ENCODE measurements at regions not wholly inside any gene's neighbourhood (a gene's known extent, or its start where the extent isn't known, plus 50 kb on each side); places are given as distances from the start of the nearest gene placed in this dataset.

DNA sequence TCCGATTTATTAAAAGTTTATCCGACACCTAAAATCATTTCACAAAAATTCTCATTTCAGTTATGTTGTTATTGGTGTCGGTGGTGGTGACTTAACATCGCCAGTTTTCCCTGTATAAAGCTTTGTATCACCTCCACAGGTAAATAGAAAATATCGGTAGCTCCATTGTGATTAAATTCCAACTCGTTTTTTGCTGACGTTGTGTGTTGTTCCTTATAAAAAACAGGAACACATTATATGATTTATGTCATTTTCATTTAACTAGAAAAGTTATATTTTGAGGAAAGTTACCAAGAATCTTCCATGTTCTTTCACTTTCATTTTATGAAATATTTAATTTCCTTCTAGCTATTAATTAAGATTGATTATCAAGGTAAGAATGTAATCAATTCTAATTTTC lies 635.9 kb downstream of the CDH18 start:
- no peak overlapping the region for H3K18ac ChIP-seq (ENCODE audit: extremely low read depth, low read length)
- no peaks in the 10 kb centered on the region for H3K27me3 ChIP-seq (replicated peaks in 1 of 4; ENCODE audit: control insufficient read depth in 3 of 4, extremely low read depth in 1 of 4, insufficient read depth in 3 of 4, low read length in 3 of 4)
- H3K23me2 ChIP-seq (ENCODE audit: low read depth, low read length): no peaks in the 10 kb centered on the region
- no peaks in the 10 kb centered on the region for H3K4me1 ChIP-seq (replicated peaks in 1 of 4; ENCODE audit: control insufficient read depth in 3 of 4, insufficient read depth in 4 of 4, low read length in 3 of 4)
- no peaks in the 10 kb centered on the region for H3K79me2 ChIP-seq (ENCODE audit: control insufficient read depth in 1 of 2, insufficient read depth in 2 of 2, low read length in 2 of 2)
- no peaks in the 10 kb centered on the region for H3K36me3 ChIP-seq (ENCODE audit: control insufficient read depth in 2 of 4, insufficient read depth in 4 of 4, low read length in 3 of 4)
- ChIA-PET POLR2A (ENCODE audit: partially characterized antibody) (no interaction called here), CTCF (ENCODE audit: partially characterized antibody) (interaction anchor here (0.6 kb wide), 1 partner anchor 89 kb away, joined by 3 read pairs; no protein-coding TSS in a partner anchor)
- no peak overlapping the region for H2BK120ac ChIP-seq (replicated peaks; ENCODE audit: low read depth, low read length)
- H2BK5ac ChIP-seq (ENCODE audit: low read depth, low read length): no peak overlapping the region
- WGBS, 2 experiments (ENCODE audit: extremely low coverage in 1 of 2, insufficient coverage in 1 of 2, insufficient read length in 1 of 2, insufficient replicate concordance in 2 of 2, low coverage in 1 of 2, low lambda C conversion rate in 2 of 2, missing lambda C conversion rate in 1 of 2): 92 to 100% methylated on average over 2 to 7 of the region's 7 CpGs
- no peak overlapping the region for H2AFZ ChIP-seq (ENCODE audit: low read length)
- H2AK5ac ChIP-seq (ENCODE audit: low read depth, low read length): no peak overlapping the region
- H3K9me3 ChIP-seq (ENCODE audit: insufficient read depth in 2 of 2, low read depth in 1 of 2, low read length in 1 of 2): no peaks in the 10 kb centered on the region
- H2BK12ac ChIP-seq (ENCODE audit: low read depth, low read length): no peak overlapping the region
- H3K9ac ChIP-seq (replicated peaks in 1 of 4; ENCODE audit: extremely low read depth in 1 of 4, low read depth in 3 of 4, low read length in 3 of 4): no peak overlapping the region
- H3K4me3 ChIP-seq (ENCODE audit: extremely low read depth in 1 of 4, insufficient read depth in 2 of 4, low read depth in 3 of 4, low read length in 4 of 4): no peak overlapping the region
- H3K79me1 ChIP-seq (ENCODE audit: low read depth, low read length): no peaks in the 10 kb centered on the region
- no peaks in the 10 kb centered on the region for H4K20me1 ChIP-seq (replicated peaks in 1 of 2; ENCODE audit: control insufficient read depth in 1 of 2, insufficient read depth in 2 of 2, low read length in 2 of 2)
- no peak overlapping the region for H4K5ac ChIP-seq (ENCODE audit: insufficient read length, low read depth, low read length)
- H3K27ac ChIP-seq (ENCODE audit: low read depth, low read length): no peak overlapping the region
- no peak overlapping the region for H4K91ac ChIP-seq (replicated peaks; ENCODE audit: insufficient read length, low read length)
- H3K4me2 ChIP-seq (ENCODE audit: insufficient read depth in 1 of 2, low read depth in 2 of 2, low read length in 2 of 2): no peak overlapping the region
- no peak overlapping the region for H4K8ac ChIP-seq (ENCODE audit: extremely low read depth, insufficient read depth, low read length)
- FAIRE-seq (no peak), DNase-seq (ENCODE audit: low read depth in 1 of 2, low spot score in 2 of 2) (no peak)
- no peak overlapping the region for H3K23ac ChIP-seq (ENCODE audit: insufficient read length)
- no peak overlapping the region for H3K4ac ChIP-seq (replicated peaks; ENCODE audit: insufficient read length, low read depth, low read length)
- no peak overlapping the region for H2BK15ac ChIP-seq (ENCODE audit: low read length)
- H3K14ac ChIP-seq (ENCODE audit: insufficient read length): no peak overlapping the region
- H2BK20ac ChIP-seq (ENCODE audit: low read length): no peak overlapping the region
- H3K56ac ChIP-seq (replicated peaks; ENCODE audit: insufficient read length, low read depth, low read length): no peak overlapping the region
- TF ChIP-seq, protein P1, sequence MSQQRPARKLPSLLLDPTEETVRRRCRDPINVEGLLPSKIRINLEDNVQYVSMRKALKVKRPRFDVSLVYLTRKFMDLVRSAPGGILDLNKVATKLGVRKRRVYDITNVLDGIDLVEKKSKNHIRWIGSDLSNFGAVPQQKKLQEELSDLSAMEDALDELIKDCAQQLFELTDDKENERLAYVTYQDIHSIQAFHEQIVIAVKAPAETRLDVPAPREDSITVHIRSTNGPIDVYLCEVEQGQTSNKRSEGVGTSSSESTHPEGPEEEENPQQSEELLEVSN (IDR thresholded peaks at IDR 0.05): no peak
- no peak for TF ChIP-seq EZH2 (IDR thresholded peaks at IDR 0.05; ENCODE audit: low read depth, low read length, severe bottlenecking)
- TF ChIP-seq RXRA (IDR thresholded peaks at IDR 0.05; ENCODE audit: insufficient read depth, low read depth, low read length): no peak
- TF ChIP-seq SIRT6 (IDR thresholded peaks at IDR 0.05; ENCODE audit: low read length): no peak
- TF ChIP-seq NRF1 (IDR thresholded peaks at IDR 0.05; ENCODE audit: low read depth, low read length): no peak
- TF ChIP-seq SRF (IDR thresholded peaks at IDR 0.05; ENCODE audit: low read depth, low read length): no peak
- no peak for TF ChIP-seq CREB1 (IDR thresholded peaks at IDR 0.05)
- no peak for TF ChIP-seq RNF2 (IDR thresholded peaks at IDR 0.05; ENCODE audit: borderline replicate concordance, low read depth, low read length, missing control alignments, poor library complexity, severe bottlenecking)
- no peak for TF ChIP-seq TEAD4 (IDR thresholded peaks at IDR 0.05; ENCODE audit: low read depth, low read length)
- no peak for TF ChIP-seq HDAC2 (IDR thresholded peaks at IDR 0.05; ENCODE audit: borderline replicate concordance in 1 of 2, low read depth in 2 of 2, low read length in 2 of 2)
- TF ChIP-seq KDM5A (IDR thresholded peaks at IDR 0.05; ENCODE audit: low read length): no peak
- TF ChIP-seq, protein P2, sequence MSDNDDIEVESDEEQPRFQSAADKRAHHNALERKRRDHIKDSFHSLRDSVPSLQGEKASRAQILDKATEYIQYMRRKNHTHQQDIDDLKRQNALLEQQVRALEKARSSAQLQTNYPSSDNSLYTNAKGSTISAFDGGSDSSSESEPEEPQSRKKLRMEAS (IDR thresholded peaks at IDR 0.05): no peak
- TF ChIP-seq CTBP2 (IDR thresholded peaks at IDR 0.05; ENCODE audit: borderline replicate concordance, insufficient read depth, insufficient read length, low read length): no peak
- no peak for TF ChIP-seq SP4 (IDR thresholded peaks at IDR 0.05; ENCODE audit: low read length)

Measured in H1 (cell line).